Large intestine (tissue), 3 donors: ENCODE measurements at regions not wholly inside any gene's neighbourhood (a gene's known extent, or its start where the extent isn't known, plus 50 kb on each side); places are given as distances from the start of the nearest gene placed in this dataset.
A peak's percentile ranks its signal among the peaks of the same experiment; 100 is the strongest.

Source experiments
- DNase-seq, 2 donors: peaks; one replicate each; pipeline versions ENCODE4 v3.0.0 to v3.0.0-alpha.2; 2013
- H3K27ac ChIP-seq: one replicate; pipeline ENCODE4 v1.5.1; 2013; ENCODE audit warnings: low read length
- H3K27me3 ChIP-seq: 2 replicates; pipeline ENCODE4 v1.6.1; 2013; ENCODE audit warnings: low read length; ENCODE audit not compliant: control insufficient read depth, insufficient read depth
- H3K36me3 ChIP-seq: 2 replicates; pipeline ENCODE4 v1.6.1; 2013; ENCODE audit warnings: low read length; ENCODE audit not compliant: control insufficient read depth, insufficient read depth
- H3K4me1 ChIP-seq: one replicate; pipeline ENCODE4 v1.6.1; 2013; ENCODE audit warnings: low read length; ENCODE audit not compliant: control insufficient read depth, insufficient read depth
- H3K4me3 ChIP-seq: one replicate; pipeline ENCODE4 v1.5.1; 2013; ENCODE audit warnings: low read length
- H3K9me3 ChIP-seq: one replicate; pipeline ENCODE4 v1.6.1; 2013; ENCODE audit warnings: mild to moderate bottlenecking, low read depth, low read length, moderate library complexity; ENCODE audit not compliant: control insufficient read depth
- WGBS: methylation state at CpG from one replicate; pipeline ENCODE4 v1.1.5; 2013; ENCODE audit warnings: low lambda C conversion rate; ENCODE audit not compliant: insufficient coverage; 5-methylcytosine and 5-hydroxymethylcytosine counted together

DNA sequence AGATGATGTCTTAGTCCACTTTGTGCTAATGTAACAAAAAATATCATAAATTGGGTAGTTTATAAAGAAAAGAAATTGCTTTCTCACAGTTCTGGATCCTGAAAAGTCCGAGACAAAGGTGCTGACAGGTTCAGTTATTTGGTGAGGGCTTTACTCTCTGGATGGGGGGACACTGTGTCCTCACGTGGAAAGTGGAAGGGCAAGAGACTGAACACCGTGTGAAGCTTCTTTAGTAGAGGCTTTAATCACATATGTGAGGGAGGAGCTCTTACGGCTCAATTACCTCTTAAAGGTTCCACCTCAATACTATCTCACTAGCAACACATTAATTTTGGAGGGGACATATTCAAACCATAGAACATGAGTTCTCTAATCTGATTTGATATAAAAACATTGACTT lies 204.3 kb downstream of the FSIP2 start:
- DNase-seq = no peak
- WGBS = no CpG with 5 or more reads among the region's 4 CpGs
- H3K4me1 ChIP-seq = no peaks in the 10 kb centered on the region

DNA sequence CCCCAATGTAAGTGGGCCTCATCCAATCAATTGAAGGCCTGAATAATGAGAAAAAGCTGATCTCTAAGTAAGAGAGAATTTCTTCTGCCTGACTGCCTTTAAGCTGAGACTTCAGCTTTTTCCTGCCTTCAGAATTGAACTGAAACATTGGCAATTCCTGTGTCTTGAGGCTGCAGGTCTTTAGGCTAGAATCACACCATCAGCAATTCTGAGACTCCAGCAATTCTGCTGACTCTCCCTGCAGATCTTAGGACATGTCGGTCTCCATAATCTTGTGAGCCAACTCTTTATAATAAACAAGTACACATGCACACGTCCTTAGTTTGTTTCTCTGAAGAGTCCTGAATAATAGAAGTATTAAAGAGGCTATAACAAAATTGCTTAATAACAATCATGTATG lies 209.1 kb downstream of the FSIP2 start:
- H3K27ac ChIP-seq = no peak overlapping the region
- H3K36me3 ChIP-seq = peaks cover 3% of the 10 kb centered on the region
- H3K4me3 ChIP-seq = no peak overlapping the region
- DNase-seq = no peak
- no peaks in the 10 kb centered on the region for H3K4me1 ChIP-seq
- WGBS = no CpG with 5 or more reads among the region's 2 CpGs
- no peaks in the 10 kb centered on the region for H3K9me3 ChIP-seq
- H3K27me3 ChIP-seq = no peaks in the 10 kb centered on the region

More for the DNA sequence above, 204.3 kb downstream of the FSIP2 start:
- Histone ChIP-seq H3K36me3 (peaks cover 3% of the 10 kb centered on the region), H3K27me3 (no peaks in the 10 kb centered on the region), H3K4me3 (no peak overlapping the region), H3K9me3 (no peaks in the 10 kb centered on the region), H3K27ac (no peak overlapping the region)

DNA sequence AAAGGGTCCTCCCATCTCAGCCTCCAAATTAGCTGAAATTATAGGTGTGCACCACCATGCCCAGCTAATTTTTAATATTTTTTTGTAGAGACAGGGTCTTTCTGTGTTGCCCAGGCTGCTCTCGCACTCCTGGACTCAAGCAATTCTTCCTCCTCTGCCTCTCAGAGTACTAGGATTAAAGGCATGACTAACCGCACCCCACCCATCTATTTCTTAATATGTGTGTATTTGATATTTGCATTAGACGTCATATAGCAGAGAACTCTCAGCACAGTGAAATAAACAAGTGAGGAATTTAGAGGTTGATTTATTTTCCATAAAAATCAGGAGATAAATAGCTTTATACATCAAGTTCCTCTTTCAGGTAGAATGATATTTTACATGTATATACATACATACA lies 213.5 kb downstream of the FSIP2 start:
- DNase-seq = no peak
- no peak overlapping the region for H3K4me3 ChIP-seq
- WGBS = no CpG with 5 or more reads among the region's 3 CpGs
- no peaks in the 10 kb centered on the region for H3K4me1 ChIP-seq
- no peak overlapping the region for H3K27ac ChIP-seq
- no peaks in the 10 kb centered on the region for H3K36me3 ChIP-seq
- no peaks in the 10 kb centered on the region for H3K27me3 ChIP-seq
- no peaks in the 10 kb centered on the region for H3K9me3 ChIP-seq

- no peaks in the 10 kb centered on the region for H3K9me3 ChIP-seq
- no peaks in the 10 kb centered on the region for H3K4me1 ChIP-seq
- no peaks in the 10 kb centered on the region for H3K36me3 ChIP-seq
- no peak overlapping the region for H3K4me3 ChIP-seq
- no peak overlapping the region for H3K27ac ChIP-seq
- DNase-seq = no peak
- no peaks in the 10 kb centered on the region for H3K27me3 ChIP-seq
- WGBS = 87% methylated on average over 2 of the region's 2 CpGs
Observed at GRCh38 chr2:185954389-185954788, 215.8 kb downstream of the FSIP2 start.

DNA sequence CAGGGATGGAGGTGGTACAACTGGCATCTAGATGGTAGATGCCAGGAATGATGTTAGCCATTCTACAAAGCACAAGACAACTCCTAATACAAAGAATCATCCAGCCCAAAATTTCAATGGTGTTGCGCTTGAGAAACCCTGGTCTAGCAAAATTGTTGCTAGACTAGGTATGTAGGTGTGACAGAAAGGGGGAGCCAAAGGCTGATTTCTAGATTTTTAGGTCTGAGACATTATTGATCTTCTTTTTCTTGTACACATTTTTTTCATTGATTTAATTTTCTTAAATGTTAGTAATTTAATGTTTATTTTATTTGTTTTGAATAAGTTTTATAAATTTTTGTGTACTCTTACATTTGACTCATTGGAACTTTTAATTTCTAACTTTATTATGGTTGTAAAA lies 216.4 kb downstream of the FSIP2 start:
- Histone ChIP-seq H3K4me1 (no peaks in the 10 kb centered on the region), H3K4me3 (no peak overlapping the region), H3K27me3 (no peaks in the 10 kb centered on the region), H3K36me3 (no peaks in the 10 kb centered on the region), H3K9me3 (no peaks in the 10 kb centered on the region), H3K27ac (no peak overlapping the region)
- no peak for DNase-seq
- no CpG with 5 or more reads among the region's 1 CpG for WGBS

- Histone ChIP-seq H3K27ac (no peak overlapping the region), H3K27me3 (no peaks in the 10 kb centered on the region), H3K9me3 (peaks cover 4% of the 10 kb centered on the region), H3K4me1 (peaks cover 7% of the 10 kb centered on the region), H3K36me3 (no peaks in the 10 kb centered on the region), H3K4me3 (no peak overlapping the region)
- DNase-seq = no peak
- 100% methylated on average over 1 of the region's 5 CpGs for WGBS
Observed at GRCh38 chr2:185967335-185967734, 228.7 kb downstream of the FSIP2 start.

- Histone ChIP-seq H3K9me3 (peaks cover 4% of the 10 kb centered on the region), H3K4me1 (peaks cover 7% of the 10 kb centered on the region), H3K27ac (peak overlapping the region; percentile 67), H3K4me3 (no peak overlapping the region), H3K36me3 (no peaks in the 10 kb centered on the region), H3K27me3 (no peaks in the 10 kb centered on the region)
- 17% methylated on average over 1 of the region's 3 CpGs for WGBS
- DNase-seq = peak; percentile 88 to 95
Observed at GRCh38 chr2:185970148-185970852, 231.7 kb downstream of the FSIP2 start.

- 35% methylated on average over 2 of the region's 3 CpGs for WGBS
- Histone ChIP-seq H3K36me3 (no peaks in the 10 kb centered on the region), H3K4me1 (no peaks in the 10 kb centered on the region), H3K27me3 (no peaks in the 10 kb centered on the region), H3K4me3 (no peak overlapping the region), H3K9me3 (no peaks in the 10 kb centered on the region), H3K27ac (no peak overlapping the region)
- DNase-seq = peak in 1 of 2 donors; percentile 8
Observed at GRCh38 chr2:185978634-185979407, 240.2 kb downstream of the FSIP2 start.

- WGBS = no CpG with 5 or more reads among the region's 2 CpGs
- no peak for DNase-seq
- Histone ChIP-seq H3K27me3 (no peaks in the 10 kb centered on the region), H3K36me3 (no peaks in the 10 kb centered on the region), H3K27ac (no peak overlapping the region), H3K4me3 (no peak overlapping the region), H3K9me3 (no peaks in the 10 kb centered on the region), H3K4me1 (no peaks in the 10 kb centered on the region)
Observed at GRCh38 chr2:185979546-185980071, 241.0 kb downstream of the FSIP2 start.

DNA sequence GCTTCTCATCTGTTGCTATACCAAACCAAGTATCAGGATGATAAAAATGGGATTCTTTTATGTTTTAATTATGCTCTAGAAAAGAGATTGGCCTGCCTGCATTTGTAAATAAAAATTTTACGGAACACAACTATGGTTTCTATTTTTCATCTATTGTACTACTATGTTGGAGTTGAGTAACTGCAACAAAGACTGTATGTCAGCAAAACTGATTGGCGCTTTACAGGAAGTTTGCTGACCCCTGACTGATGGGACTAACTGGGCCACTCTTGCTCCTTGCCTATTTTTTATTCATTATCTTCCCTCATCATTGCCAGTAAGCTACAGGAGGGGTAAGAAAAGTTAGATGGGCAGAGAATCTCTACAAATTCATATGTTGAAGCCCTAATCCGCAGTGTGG lies 242.3 kb downstream of the FSIP2 start:
- H3K9me3 ChIP-seq = no peaks in the 10 kb centered on the region
- H3K27ac ChIP-seq = no peak overlapping the region
- no peak for DNase-seq
- H3K4me1 ChIP-seq = no peaks in the 10 kb centered on the region
- H3K27me3 ChIP-seq = no peaks in the 10 kb centered on the region
- no peak overlapping the region for H3K4me3 ChIP-seq
- WGBS = 100% methylated on average over 1 of the region's 3 CpGs
- no peaks in the 10 kb centered on the region for H3K36me3 ChIP-seq
